ENCODE measurements at regions not wholly inside any gene's neighbourhood (a gene's known extent, or its start where the extent isn't known, plus 50 kb on each side); places are given as distances from the start of the nearest gene placed in this dataset.
"Not testable (repeated sequence)": the region's sequence is repeated elsewhere in the genome, so short reads cannot be mapped to it uniquely, and the experiment has no call there.

GRCh38 chr3:31181661-31182060 lies 287.2 kb upstream of the GADL1 start:
- no peak for DNase-seq (ENCODE audit: low read depth in 2 of 2)

DNA sequence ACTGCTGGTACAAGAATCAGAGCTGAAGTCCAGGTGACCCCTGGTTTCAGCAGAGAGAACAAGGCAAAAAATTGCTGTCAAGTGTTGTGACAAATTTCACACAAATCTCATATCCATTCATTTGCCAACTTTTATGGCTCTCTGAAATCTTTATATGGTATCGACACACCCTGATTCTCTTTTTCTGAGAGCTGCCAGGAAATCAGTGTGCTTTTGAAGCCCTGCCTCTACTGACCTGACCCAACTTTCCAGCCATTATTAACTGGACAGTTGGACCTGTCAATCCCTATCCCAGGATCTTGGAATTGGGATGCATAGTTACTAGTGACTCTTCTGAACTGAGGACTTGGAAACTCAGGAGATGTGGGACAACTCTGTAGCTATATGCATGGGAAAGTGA lies 288.2 kb upstream of the GADL1 start:
- no peak for DNase-seq (ENCODE audit: low read depth in 2 of 2)

DNA sequence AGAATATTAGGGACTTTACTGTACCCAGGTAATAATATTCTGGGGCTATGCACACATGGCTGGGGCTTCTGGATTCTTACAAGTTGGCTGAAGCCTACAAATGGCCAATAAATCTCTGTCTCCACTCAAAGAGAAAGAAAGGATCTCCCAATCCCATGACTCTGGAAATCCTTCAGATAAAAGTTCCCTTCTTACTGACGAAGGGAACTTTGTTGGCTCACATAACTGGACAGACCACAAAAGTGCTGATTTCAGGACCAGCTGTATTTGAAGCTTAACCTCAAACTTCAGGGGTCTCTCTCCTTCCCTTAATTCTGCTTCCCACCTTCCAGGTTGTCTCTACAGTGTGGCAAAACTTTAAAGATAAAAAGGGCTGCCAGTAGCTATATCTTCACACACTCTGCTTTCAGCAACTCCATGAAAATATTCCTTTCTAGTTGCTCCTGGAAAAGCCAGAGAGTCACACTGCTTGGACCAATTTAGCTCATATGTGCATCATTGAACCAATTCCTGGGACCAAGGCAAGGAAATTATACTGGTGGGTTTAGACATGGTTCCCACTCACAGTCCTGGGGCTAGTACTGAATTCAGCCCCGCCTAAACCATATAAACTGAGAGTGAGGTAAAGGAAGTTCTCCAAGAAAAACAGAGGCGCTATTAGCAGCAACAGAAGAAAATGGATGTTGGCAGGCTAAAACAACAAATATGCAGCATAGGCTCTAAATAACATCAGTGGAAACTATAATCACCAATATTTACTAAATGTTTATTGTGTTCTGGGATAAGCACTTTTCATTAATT lies 290.0 kb upstream of the GADL1 start:
- DNase-seq (ENCODE audit: low read depth in 2 of 2) = no peak

GRCh38 chr3:31185062-31185357 lies 290.5 kb upstream of the GADL1 start:
- no peak for DNase-seq (ENCODE audit: low read depth in 2 of 2)

DNA sequence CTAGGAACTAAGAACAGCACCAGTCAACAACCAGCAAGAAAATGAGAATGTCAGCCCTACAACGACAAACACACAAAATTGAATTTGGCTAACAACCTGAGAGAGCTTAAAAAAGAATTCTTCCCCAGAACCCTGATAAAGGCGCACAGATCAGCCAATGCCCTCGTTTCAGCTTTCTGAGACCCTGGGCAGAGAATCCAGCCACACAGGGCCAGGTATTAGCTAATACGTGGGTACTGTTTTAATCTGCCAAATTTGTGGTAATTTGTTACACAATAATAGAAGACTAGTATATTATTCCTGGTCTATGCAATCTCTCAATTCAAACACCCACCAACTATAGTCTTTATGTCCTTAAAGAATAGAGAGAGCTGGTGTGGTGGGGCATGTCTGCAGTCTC lies 291.6 kb upstream of the GADL1 start:
- DNase-seq (ENCODE audit: low read depth in 2 of 2) = no peak

- DNase-seq (ENCODE audit: low read depth in 2 of 2) = no peak
Measured at GRCh38 chr3:31187380-31187779, 292.9 kb upstream of the GADL1 start.

DNA sequence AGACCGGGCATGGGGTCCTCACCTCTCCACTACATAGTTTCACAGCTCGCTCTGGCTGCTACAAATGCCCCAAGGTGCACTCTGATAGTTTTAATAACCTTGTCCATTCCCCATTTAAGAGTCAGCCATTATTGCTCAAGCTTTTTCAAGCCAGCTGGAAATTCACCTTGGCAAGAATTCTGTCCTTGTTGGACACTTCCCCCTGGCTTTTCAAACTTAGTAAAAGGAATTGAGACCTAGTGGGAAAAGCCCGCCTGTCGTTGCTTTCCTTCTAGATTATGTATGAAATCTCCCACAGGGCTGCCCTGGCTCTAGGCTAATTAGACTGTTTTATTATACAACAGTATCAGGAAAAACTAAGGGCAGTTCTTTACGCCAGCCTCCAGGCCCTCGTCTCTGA lies 293.7 kb upstream of the GADL1 start:
- DNase-seq (ENCODE audit: low read depth in 2 of 2) = no peak

DNA sequence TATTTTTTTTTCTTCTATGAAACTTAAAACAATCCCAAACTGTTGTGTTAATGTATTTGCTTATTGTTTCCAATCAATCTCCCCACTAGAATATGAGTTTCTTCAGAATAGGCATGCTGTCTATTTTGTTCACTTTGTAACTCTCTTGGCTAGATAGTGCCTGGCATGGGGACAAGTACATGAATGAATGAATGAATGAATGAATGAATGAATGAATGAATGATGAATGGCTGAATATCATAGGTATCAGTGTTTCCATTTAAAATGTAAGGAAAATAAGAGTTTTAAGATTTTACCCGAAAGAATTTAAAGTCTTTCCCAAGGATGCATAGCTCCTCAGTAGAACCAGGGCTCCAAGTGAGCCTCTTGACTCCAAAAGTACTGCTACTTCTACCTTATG lies 294.9 kb upstream of the GADL1 start:
- DNase-seq (ENCODE audit: low read depth in 2 of 2) = no peak

GRCh38 chr3:31189971-31190370 lies 295.5 kb upstream of the GADL1 start:
- no peak for DNase-seq (ENCODE audit: low read depth in 2 of 2)

- DNase-seq (ENCODE audit: low read depth in 2 of 2) = no peak
Measured at GRCh38 chr3:31191354-31191753, 296.9 kb upstream of the GADL1 start.

GRCh38 chr3:31193429-31193828 lies 299.0 kb upstream of the GADL1 start:
- DNase-seq (ENCODE audit: low read depth in 2 of 2) = no peak

DNA sequence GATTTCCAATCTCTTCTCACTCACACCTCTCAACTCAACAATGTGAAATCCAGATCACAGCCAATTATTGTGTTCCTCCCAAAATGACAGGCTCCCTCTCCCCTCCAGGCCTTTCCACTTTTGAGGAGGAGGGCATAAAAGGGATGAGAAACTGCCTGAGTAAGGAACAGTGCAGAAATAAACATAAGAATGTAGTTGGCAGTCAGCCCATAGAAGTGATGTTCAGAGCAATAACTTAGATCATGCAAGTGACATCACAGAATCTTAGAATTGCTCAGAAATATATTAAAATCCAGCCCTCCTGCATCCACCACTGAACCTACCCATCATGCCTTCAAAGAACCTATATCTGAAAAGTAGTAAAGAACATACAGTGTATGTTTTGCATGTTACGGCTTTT lies 299.4 kb upstream of the GADL1 start:
- DNase-seq (ENCODE audit: low read depth in 2 of 2) = no peak

- DNase-seq (ENCODE audit: low read depth in 2 of 2) = no peak
Measured at GRCh38 chr3:31196261-31196660, 301.8 kb upstream of the GADL1 start.

DNA sequence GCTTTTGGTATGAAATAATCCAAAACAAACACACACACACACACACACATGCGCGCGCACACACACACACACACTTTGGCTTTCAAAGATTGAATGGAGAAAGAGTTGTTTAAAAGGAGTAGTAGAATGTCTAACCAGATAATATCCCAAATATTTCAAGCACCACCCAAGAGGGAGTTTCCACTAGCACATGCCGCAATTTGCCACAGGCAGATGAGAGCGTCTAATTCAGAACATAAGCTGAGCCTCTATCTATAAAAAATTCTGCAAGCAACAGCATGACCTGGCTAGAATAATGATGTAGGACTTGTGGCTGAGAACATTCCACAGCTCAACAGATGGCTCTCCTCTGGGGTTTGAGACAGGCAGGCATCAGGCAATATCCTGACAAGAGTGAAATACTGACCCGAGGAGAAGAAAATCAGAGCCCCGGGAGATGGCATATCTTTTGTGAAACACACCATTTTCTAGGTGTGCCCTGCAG lies 302.5 kb upstream of the GADL1 start:
- DNase-seq (ENCODE audit: low read depth in 2 of 2) = peak; percentile 61 to 62

GRCh38 chr3:31197941-31198340 lies 303.5 kb upstream of the GADL1 start:
- DNase-seq (ENCODE audit: low read depth in 2 of 2) = no peak

DNA sequence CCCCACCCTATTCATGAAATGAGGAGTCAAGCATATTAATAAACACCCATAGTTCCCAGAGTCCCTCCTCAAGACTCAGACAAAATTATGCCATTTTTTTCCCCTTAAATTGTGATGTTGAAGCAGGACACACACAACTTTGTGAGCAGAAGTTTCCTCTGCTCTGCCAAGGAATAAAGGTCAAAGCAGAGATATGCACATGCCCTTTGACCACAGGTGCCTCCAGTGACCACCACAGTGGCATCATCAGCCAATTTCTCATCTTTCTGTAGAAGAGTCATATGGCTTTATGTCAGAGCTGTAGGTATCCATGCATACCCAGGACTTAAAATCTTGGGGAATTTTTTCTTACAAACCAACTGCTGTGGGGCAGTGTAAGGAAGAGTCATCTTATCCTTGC lies 304.4 kb upstream of the GADL1 start:
- DNase-seq (ENCODE audit: low read depth in 2 of 2) = no peak

DNA sequence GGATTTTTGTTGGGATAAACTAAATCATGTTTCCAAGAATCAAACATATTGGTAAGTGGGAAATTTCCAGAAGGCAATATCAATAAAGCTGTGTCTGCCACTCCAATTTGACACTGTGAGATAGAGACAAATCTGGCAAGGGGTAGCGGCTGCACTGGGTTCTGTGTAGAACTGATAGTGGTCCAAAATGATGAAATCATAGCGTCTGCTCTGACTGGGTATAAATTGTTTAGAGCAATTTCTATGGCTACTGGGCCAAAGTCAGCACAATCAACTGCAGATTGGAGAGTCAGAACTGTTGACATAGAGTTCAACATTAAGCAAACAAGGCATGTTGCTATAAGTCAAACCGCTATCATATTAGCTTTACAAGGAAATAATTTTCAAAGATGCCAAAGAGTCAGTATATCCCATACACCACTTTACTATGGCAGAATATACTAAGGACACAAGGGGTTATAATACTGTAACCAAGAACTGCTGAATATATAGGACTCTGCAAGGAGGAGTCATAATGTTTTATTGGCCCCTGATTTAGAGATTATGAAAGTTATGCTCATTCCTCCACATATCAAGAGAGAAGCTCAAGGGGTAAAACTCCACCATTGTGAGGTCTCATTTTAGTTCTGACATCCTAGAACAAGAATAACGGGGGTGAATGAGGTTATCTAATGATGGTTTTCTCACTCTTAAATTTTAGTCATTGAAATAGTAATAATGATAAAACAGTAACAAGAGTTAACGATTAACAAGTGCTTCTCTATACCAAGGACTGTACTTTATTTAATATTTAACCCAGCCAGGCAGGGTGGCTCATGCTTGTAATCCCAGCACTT lies 309.7 kb upstream of the GADL1 start:
- no peak for DNase-seq (ENCODE audit: low read depth in 2 of 2)

DNA sequence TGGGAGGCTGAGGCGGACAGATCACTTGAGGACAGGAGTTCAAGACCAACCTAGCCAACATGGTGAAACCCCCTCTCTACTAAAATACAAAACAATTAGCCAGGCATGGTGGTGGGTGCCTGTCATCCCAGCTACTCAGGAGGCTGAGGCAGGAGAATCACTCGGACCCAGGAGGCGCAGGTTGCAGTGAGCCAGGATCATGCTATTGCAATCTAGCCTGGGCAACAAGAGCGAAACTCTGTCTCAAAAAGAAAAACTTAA lies 310.3 kb upstream of the GADL1 start:
- DNase-seq (ENCODE audit: low read depth in 2 of 2) = not testable (repeated sequence)

GRCh38 chr3:31210068-31210645 lies 315.7 kb upstream of the GADL1 start:
- no peak for DNase-seq (ENCODE audit: low read depth in 2 of 2)

DNA sequence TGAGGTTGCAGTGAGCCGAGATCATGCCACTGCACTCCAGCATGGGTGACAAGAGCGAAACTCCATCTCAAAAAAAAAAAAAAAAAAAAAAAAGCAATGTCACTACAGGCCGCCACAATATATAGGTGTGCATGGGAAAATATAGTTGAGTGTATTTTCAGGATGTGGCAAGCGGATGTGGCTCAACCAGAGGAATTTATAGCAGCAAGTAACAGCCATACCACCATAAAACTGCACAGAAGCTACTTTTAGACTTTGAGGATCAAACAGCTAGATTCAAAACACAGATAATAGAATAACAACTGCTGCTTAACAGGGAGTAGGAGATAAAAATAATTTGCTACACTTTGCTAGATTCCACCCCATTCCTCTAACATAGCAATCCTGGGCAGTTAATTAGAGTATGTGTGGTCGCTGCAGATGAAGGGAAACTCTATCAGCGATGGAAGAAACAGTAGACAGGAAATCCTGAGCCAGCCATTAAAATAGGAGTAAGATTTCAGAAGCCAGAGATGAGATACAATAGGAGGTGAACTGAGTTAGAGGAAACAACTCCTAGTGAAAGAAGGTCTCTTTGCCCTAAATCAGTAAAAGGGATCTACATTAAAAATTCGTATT lies 318.7 kb upstream of the STT3B start:
- no peak for DNase-seq (ENCODE audit: low read depth in 2 of 2)

DNA sequence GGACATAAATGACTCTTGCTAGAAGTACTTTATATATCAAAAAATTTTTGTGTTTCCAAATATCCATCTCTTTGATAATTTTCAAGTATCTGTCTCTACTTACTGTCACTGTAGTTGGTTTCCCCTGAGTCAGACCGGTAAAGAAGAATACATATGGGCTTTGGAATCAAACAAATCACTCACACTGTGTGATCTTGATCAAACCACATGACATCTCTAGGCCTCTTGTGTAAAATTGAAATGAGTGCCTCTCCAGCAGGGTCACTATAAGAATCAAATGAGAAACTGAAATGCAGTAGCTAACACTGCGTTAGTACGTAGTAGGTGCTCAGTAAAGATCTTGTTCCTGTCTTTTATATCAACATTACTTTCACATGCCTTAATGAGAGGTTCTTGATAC lies 314.6 kb upstream of the STT3B start:
- DNase-seq (ENCODE audit: low read depth in 2 of 2) = no peak

- DNase-seq (ENCODE audit: low read depth in 2 of 2) = peak; percentile 67 to 69
Measured at GRCh38 chr3:31219131-31219843, 313.4 kb upstream of the STT3B start.

Data from fibroblast of skin of left quadriceps (primary cell).